Mesenchymal stem cell (in vitro differentiated cells and primary cell): ENCODE measurements at regions not wholly inside any gene's neighbourhood (a gene's known extent, or its start where the extent isn't known, plus 50 kb on each side); places are given as distances from the start of the nearest gene placed in this dataset.

Experiments used
- DNase-seq: peaks from one replicate; pipeline ENCODE4 v3.0.0-alpha.2; 2013
- H2AFZ ChIP-seq: one replicate; pipeline ENCODE4 v1.6.1; 2013; ENCODE audit warnings: low read depth, mild to moderate bottlenecking, control low read depth, inconsistent platforms, low read length, moderate library complexity
- H2AK5ac ChIP-seq: 2 replicates; pipeline ENCODE4 v1.6.1; 2013; ENCODE audit warnings: low read length, moderate library complexity, mild to moderate bottlenecking, inconsistent platforms; ENCODE audit not compliant: severe bottlenecking
- H2BK120ac ChIP-seq: one replicate; pipeline ENCODE4 v1.6.1; 2013; ENCODE audit warnings: low read depth, mild to moderate bottlenecking, inconsistent platforms, low read length, moderate library complexity
- H2BK12ac ChIP-seq, 2 experiments: one replicate each; pipeline ENCODE4 v1.6.1; 2013; ENCODE audit warnings: inconsistent platforms in 2 of 2, low read length in 2 of 2, mild to moderate bottlenecking in 2 of 2, moderate library complexity in 2 of 2, control low read depth in 1 of 2
- H2BK15ac ChIP-seq: one replicate; pipeline ENCODE4 v1.6.1; 2013; ENCODE audit warnings: mild to moderate bottlenecking, low read depth, inconsistent platforms; ENCODE audit not compliant: poor library complexity, severe bottlenecking
- H2BK5ac ChIP-seq: 2 replicates; pipeline ENCODE4 v1.6.1; 2013; ENCODE audit warnings: low read depth, mild to moderate bottlenecking, low read length, control low read depth, inconsistent platforms; ENCODE audit not compliant: poor library complexity, severe bottlenecking
- H3K14ac ChIP-seq, 2 experiments: one replicate each; pipeline ENCODE4 v1.6.1; 2013; ENCODE audit warnings: inconsistent platforms in 2 of 2, low read length in 2 of 2, control low read depth in 1 of 2, mild to moderate bottlenecking in 1 of 2, moderate library complexity in 1 of 2
- H3K18ac ChIP-seq, 2 experiments: one replicate each; pipeline ENCODE4 v1.6.1; 2013; ENCODE audit warnings: inconsistent platforms in 2 of 2, low read length in 2 of 2, control low read depth in 1 of 2, low read depth in 1 of 2, mild to moderate bottlenecking in 1 of 2
- H3K23ac ChIP-seq, 2 experiments: one replicate each; pipeline ENCODE4 v1.6.1; 2013; ENCODE audit warnings: inconsistent platforms in 2 of 2, low read length in 2 of 2, mild to moderate bottlenecking in 2 of 2, moderate library complexity in 2 of 2, control low read depth in 1 of 2
- H3K27ac ChIP-seq: 2 replicates; pipeline ENCODE4 v1.5.1; 2013; ENCODE audit warnings: mild to moderate bottlenecking, moderate library complexity, low read length, control low read depth, inconsistent platforms; ENCODE audit not compliant: poor library complexity, severe bottlenecking
- H3K27me3 ChIP-seq, 2 experiments: 2 replicates each; pipeline versions ENCODE4 v1.6.1 to v1.7.0; 2013; ENCODE audit warnings: low read length in 2 of 2, mild to moderate bottlenecking in 2 of 2, moderate library complexity in 2 of 2, control low read depth in 1 of 2, inconsistent platforms in 1 of 2; ENCODE audit not compliant: control insufficient read depth in 1 of 2, insufficient read depth in 1 of 2
- H3K36me3 ChIP-seq, 2 experiments: 2 replicates each; pipeline versions ENCODE4 v1.6.1 to v1.7.0; 2013; ENCODE audit warnings: low read length in 2 of 2, control low read depth in 1 of 2, inconsistent platforms in 1 of 2, low read depth in 1 of 2, mild to moderate bottlenecking in 1 of 2; ENCODE audit not compliant: insufficient read depth in 2 of 2, control insufficient read depth in 1 of 2
- H3K4ac ChIP-seq, 2 experiments: one replicate each; pipeline ENCODE4 v1.6.1; 2013; ENCODE audit warnings: inconsistent platforms in 2 of 2, low read length in 2 of 2, mild to moderate bottlenecking in 2 of 2, moderate library complexity in 2 of 2, control low read depth in 1 of 2, low read depth in 1 of 2
- H3K4me1 ChIP-seq: 2 replicates; pipeline ENCODE4 v1.6.1; 2013; ENCODE audit warnings: low read depth, low read length, control low read depth; ENCODE audit not compliant: control insufficient read depth, insufficient read depth
- H3K4me2 ChIP-seq: 2 replicates; pipeline ENCODE4 v1.6.1; 2013; ENCODE audit warnings: low read length, mild to moderate bottlenecking, inconsistent platforms; ENCODE audit not compliant: poor library complexity, severe bottlenecking
- H3K4me3 ChIP-seq, 2 experiments: 2 replicates each; pipeline versions ENCODE4 v1.5.1 to v1.7.0; 2013; ENCODE audit warnings: low read length in 2 of 2, mild to moderate bottlenecking in 2 of 2, control low read depth in 1 of 2, low read depth in 1 of 2; ENCODE audit not compliant: insufficient read depth in 1 of 2
- H3K79me1 ChIP-seq: replicated peaks from 2 replicates; pipeline ENCODE4 v1.6.1; 2013; ENCODE audit warnings: mild to moderate bottlenecking, control low read depth, low read length, inconsistent platforms; ENCODE audit not compliant: poor library complexity, severe bottlenecking
- H3K9ac ChIP-seq: 2 replicates; pipeline ENCODE4 v1.7.0; 2013; ENCODE audit warnings: mild to moderate bottlenecking, low read length, moderate library complexity
- H3K9me3 ChIP-seq: 2 replicates; pipeline ENCODE4 v1.7.0; 2013; ENCODE audit warnings: mild to moderate bottlenecking, low read length; ENCODE audit not compliant: control insufficient read depth
- H4K8ac ChIP-seq: one replicate; pipeline ENCODE4 v1.6.1; 2013; ENCODE audit warnings: inconsistent platforms, mild to moderate bottlenecking, low read length, moderate library complexity
- H4K91ac ChIP-seq: one replicate; pipeline ENCODE4 v1.6.1; 2013; ENCODE audit warnings: mild to moderate bottlenecking, low read length, inconsistent platforms
- WGBS: methylation state at CpG from one replicate; pipeline ENCODE4 v1.1.7; 2013; ENCODE audit warnings: mixed read lengths; 5-methylcytosine and 5-hydroxymethylcytosine counted together

GRCh38 chr11:110921742-110922521 is 209.7 kb upstream of the ARHGAP20 start:
- no peak overlapping the region for H4K91ac ChIP-seq
- H2BK120ac ChIP-seq: no peak overlapping the region
- H3K4ac ChIP-seq: no peak overlapping the region
- H3K79me1 ChIP-seq: no peaks in the 10 kb centered on the region
- H3K4me3 ChIP-seq: no peak overlapping the region
- no peak overlapping the region for H3K27ac ChIP-seq
- DNase-seq: no peak
- H2BK5ac ChIP-seq: no peak overlapping the region
- H2AFZ ChIP-seq: no peak overlapping the region
- no peaks in the 10 kb centered on the region for H3K9me3 ChIP-seq
- H2BK15ac ChIP-seq: peak overlapping the region; percentile 48
- no peak overlapping the region for H3K9ac ChIP-seq
- H3K4me1 ChIP-seq: no peaks in the 10 kb centered on the region
- no peak overlapping the region for H2AK5ac ChIP-seq
- no peak overlapping the region for H3K14ac ChIP-seq
- H3K23ac ChIP-seq: no peak overlapping the region
- no peak overlapping the region for H3K4me2 ChIP-seq
- H2BK12ac ChIP-seq: no peak overlapping the region
- no peak overlapping the region for H4K8ac ChIP-seq
- no peaks in the 10 kb centered on the region for H3K27me3 ChIP-seq
- no peaks in the 10 kb centered on the region for H3K36me3 ChIP-seq
- peak overlapping the region in 1 of 2 experiments; percentile 24 for H3K18ac ChIP-seq
- WGBS: 55% methylated on average over 2 of the region's 3 CpGs

- Histone ChIP-seq H4K91ac (no peak overlapping the region), H2BK5ac (no peak overlapping the region), H2AK5ac (no peak overlapping the region), H2BK120ac (no peak overlapping the region), H3K9ac (peak overlapping the region; percentile 9), H2AFZ (no peak overlapping the region), H3K14ac (no peak overlapping the region), H2BK12ac (no peak overlapping the region), H3K18ac (no peak overlapping the region), H2BK15ac (no peak overlapping the region), H3K23ac (no peak overlapping the region), H3K4me2 (no peak overlapping the region), H3K4me3 (no peak overlapping the region), H3K27ac (no peak overlapping the region), H3K4me1 (no peaks in the 10 kb centered on the region), H3K9me3 (no peaks in the 10 kb centered on the region), H3K79me1 (no peaks in the 10 kb centered on the region), H4K8ac (no peak overlapping the region), H3K27me3 (no peaks in the 10 kb centered on the region), H3K36me3 (no peaks in the 10 kb centered on the region), H3K4ac (no peak overlapping the region)
- WGBS: 80% methylated on average over 4 of the region's 4 CpGs
- no peak for DNase-seq
Measured at GRCh38 chr11:110919241-110919922, 207.1 kb upstream of the ARHGAP20 start.

DNA sequence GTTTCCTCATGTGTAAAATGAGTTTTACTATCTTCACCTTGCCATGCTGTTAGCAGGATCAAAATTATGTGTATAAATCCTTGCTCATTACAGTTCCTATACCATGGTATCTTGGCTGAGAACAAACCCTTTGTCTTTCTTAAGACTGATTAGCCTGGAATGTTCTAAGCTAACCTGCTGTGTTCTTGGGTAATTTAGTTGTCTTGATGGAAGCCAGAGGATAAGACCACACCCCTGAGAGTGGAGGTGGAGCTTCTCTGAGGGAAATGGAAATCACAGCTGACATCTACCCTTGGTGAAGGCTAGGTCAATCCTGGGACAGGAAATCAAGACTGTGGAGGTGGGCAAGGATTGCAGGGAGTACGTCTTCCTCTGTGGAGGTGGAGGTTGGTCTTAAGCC is 206.1 kb upstream of the ARHGAP20 start:
- H3K27me3 ChIP-seq: no peaks in the 10 kb centered on the region
- no peaks in the 10 kb centered on the region for H3K36me3 ChIP-seq
- H4K91ac ChIP-seq: no peak overlapping the region
- H3K4me3 ChIP-seq: no peak overlapping the region
- DNase-seq: no peak
- H3K18ac ChIP-seq: no peak overlapping the region
- no peak overlapping the region for H2BK5ac ChIP-seq
- H3K79me1 ChIP-seq: no peaks in the 10 kb centered on the region
- H2BK12ac ChIP-seq: no peak overlapping the region
- no peak overlapping the region for H3K9ac ChIP-seq
- WGBS: 69% methylated on average over 1 of the region's 1 CpG
- H2AK5ac ChIP-seq: no peak overlapping the region
- no peaks in the 10 kb centered on the region for H3K9me3 ChIP-seq
- no peak overlapping the region for H3K27ac ChIP-seq
- H3K14ac ChIP-seq: no peak overlapping the region
- H3K4me1 ChIP-seq: no peaks in the 10 kb centered on the region
- no peak overlapping the region for H3K4me2 ChIP-seq
- no peak overlapping the region for H2AFZ ChIP-seq
- H2BK15ac ChIP-seq: no peak overlapping the region
- no peak overlapping the region for H2BK120ac ChIP-seq
- H3K4ac ChIP-seq: no peak overlapping the region
- no peak overlapping the region for H4K8ac ChIP-seq
- H3K23ac ChIP-seq: no peak overlapping the region

GRCh38 chr11:110912437-110912836 is 200.2 kb upstream of the ARHGAP20 start:
- no peaks in the 10 kb centered on the region for H3K9me3 ChIP-seq
- no peak overlapping the region for H2BK15ac ChIP-seq
- H2AFZ ChIP-seq: no peak overlapping the region
- no peak overlapping the region for H2BK120ac ChIP-seq
- DNase-seq: no peak
- 97% methylated on average over 2 of the region's 3 CpGs for WGBS
- H3K9ac ChIP-seq: no peak overlapping the region
- H3K4me2 ChIP-seq: no peak overlapping the region
- H3K23ac ChIP-seq: no peak overlapping the region
- H3K14ac ChIP-seq: no peak overlapping the region
- H4K91ac ChIP-seq: no peak overlapping the region
- H3K27me3 ChIP-seq: no peaks in the 10 kb centered on the region
- no peak overlapping the region for H3K18ac ChIP-seq
- H2AK5ac ChIP-seq: no peak overlapping the region
- peaks cover 3% of the 10 kb centered on the region for H3K4me1 ChIP-seq
- H3K4me3 ChIP-seq: no peak overlapping the region
- H3K36me3 ChIP-seq: no peaks in the 10 kb centered on the region
- no peak overlapping the region for H3K27ac ChIP-seq
- no peak overlapping the region for H2BK12ac ChIP-seq
- H3K79me1 ChIP-seq: no peaks in the 10 kb centered on the region
- no peak overlapping the region for H3K4ac ChIP-seq
- no peak overlapping the region for H2BK5ac ChIP-seq
- H4K8ac ChIP-seq: no peak overlapping the region
